GM12865 (cell line): ENCODE measurements at regions not wholly inside any gene's neighbourhood (a gene's known extent, or its start where the extent isn't known, plus 50 kb on each side); places are given as distances from the start of the nearest gene placed in this dataset.
"Not testable (repeated sequence)": the region's sequence is repeated elsewhere in the genome, so short reads cannot be mapped to it uniquely, and the experiment has no call there.

Source experiments
- DNase-seq: peaks from one replicate; pipeline ENCODE4 v3.0.0; 2010; ENCODE audit warnings: low read depth
- H3K4me3 ChIP-seq: 2 replicates; pipeline ENCODE4 v1.5.1; 2011; ENCODE audit warnings: mild to moderate bottlenecking, low read depth, low read length, control low read depth
- TF ChIP-seq, protein P1 (sequence below): IDR thresholded peaks from 2 replicates; pipeline ENCODE4 v1.5.1; 2011; ENCODE audit warnings: low read length, control low read depth, low read depth, inconsistent platforms; ENCODE audit not compliant: insufficient read depth; ENCODE audit errors: missing control alignments

DNA sequence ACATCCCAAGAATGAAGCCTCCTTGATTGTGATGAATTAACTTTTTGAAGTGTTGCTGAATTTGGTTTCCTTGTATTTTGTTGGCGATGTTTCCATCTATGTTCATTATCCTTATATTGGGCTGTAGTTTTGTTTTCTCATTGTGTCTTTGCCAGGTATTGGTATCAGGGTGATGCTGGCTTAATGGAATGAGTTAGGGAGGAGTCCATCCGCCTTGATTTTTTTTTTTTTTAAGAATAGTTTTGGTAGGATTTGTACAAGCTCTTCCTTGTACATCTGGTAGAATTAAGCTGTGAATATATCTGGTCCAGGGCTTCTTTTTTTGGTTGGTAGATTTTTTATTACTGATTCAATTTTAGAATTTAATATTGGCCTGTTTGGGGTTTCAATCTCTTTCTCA lies 166.1 kb upstream of the WDFY3 start:
- DNase-seq: no peak
- no peak overlapping the region for H3K4me3 ChIP-seq
- TF ChIP-seq, protein P1, sequence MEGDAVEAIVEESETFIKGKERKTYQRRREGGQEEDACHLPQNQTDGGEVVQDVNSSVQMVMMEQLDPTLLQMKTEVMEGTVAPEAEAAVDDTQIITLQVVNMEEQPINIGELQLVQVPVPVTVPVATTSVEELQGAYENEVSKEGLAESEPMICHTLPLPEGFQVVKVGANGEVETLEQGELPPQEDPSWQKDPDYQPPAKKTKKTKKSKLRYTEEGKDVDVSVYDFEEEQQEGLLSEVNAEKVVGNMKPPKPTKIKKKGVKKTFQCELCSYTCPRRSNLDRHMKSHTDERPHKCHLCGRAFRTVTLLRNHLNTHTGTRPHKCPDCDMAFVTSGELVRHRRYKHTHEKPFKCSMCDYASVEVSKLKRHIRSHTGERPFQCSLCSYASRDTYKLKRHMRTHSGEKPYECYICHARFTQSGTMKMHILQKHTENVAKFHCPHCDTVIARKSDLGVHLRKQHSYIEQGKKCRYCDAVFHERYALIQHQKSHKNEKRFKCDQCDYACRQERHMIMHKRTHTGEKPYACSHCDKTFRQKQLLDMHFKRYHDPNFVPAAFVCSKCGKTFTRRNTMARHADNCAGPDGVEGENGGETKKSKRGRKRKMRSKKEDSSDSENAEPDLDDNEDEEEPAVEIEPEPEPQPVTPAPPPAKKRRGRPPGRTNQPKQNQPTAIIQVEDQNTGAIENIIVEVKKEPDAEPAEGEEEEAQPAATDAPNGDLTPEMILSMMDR: no peak

DNA sequence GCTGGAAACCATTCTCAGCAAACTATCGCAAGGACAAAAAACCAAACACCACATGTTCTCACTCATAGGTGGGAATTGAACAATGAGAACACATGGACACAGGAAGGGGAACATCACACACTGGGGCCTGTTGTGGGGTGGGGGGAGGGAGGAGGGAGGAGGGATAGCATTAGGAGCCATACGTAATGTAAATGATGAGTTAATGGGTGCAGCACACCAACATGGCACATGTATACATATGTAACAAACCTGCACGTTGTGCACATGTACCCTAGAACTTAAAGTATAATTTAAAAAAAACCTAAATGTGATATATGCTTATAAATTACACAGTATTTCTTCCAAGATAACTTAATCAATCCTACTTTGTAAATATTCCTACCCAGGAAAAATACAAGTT lies 173.3 kb upstream of the WDFY3 start:
- not testable (repeated sequence) for H3K4me3 ChIP-seq, DNase-seq

DNA sequence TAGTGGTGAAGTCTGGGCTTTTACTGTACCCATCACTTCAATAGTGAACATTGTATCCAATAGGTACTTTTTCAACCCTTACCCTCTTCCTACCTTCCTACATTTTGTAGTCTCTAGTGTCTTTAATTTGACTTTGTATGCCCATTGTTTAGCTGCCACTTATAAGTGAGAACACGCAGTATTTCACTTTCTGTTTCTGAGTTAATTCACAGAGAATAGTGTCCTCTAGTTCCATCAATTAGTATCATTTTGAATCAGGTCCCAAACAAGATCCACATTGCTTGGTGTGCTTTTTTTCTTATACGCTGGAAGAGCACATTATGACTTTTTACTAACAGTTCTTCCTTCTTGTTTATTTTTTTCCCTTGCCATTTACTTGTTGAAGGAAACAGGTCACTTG lies 176.0 kb upstream of the WDFY3 start:
- TF ChIP-seq, protein P1: no peak
- no peak for DNase-seq
- no peak overlapping the region for H3K4me3 ChIP-seq

DNA sequence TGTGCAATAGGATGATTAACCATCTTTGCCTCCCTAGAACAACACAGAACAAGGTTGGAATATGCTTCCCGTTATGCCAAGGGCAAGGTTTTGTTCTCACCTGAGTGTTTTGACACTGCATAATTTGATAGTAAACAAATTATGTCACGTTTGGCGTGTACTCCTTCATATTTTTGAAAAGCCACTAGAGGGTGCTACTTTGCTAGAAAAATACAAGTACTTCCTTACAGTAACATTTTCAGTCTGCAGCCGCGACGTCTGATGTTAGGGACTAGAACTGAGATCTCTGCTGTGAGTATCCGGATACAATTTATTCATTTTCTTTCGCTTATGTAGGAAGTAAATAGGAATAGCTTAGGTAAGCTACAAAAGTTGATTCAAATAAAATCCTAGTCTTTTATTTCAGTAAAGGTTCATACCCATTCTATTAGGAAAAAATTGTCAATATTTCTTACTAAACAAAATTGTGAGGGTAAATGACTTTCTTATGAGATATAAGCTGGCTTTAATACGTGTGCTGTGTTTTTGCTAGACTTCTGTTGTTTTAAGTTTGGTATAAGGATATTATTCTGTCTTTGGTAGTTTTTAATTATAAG lies 181.1 kb upstream of the WDFY3 start:
- no peak overlapping the region for H3K4me3 ChIP-seq
- TF ChIP-seq, protein P1: peak; percentile 46
- DNase-seq: peak; percentile 67

- no peak overlapping the region for H3K4me3 ChIP-seq
- TF ChIP-seq, protein P1: no peak
- no peak for DNase-seq
Observed at GRCh38 chr4:85149676-85150075, 183.2 kb upstream of the WDFY3 start.

DNA sequence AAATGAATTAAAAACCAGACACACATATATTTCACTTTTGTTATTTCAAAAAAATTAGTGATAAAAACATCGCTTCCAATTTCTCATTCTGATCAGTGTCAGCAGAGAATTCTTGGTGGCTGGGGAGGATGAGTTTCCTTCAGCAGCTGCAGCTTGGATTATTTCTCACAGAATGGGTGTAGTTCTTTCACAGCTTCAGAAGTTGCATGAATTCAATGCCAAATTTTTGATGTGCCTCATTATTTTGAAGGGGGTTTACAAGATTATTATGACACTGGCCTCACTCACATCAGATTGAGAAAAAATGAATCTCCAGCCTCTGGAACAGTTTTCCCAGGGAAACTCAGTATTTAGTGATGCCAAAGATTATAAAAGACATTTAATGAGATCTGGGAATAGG lies 184.9 kb upstream of the WDFY3 start:
- TF ChIP-seq, protein P1: no peak
- DNase-seq: no peak
- no peak overlapping the region for H3K4me3 ChIP-seq

GRCh38 chr4:85151786-85152185 lies 185.3 kb upstream of the WDFY3 start:
- DNase-seq: no peak
- H3K4me3 ChIP-seq: no peak overlapping the region
- TF ChIP-seq, protein P1: no peak

DNA sequence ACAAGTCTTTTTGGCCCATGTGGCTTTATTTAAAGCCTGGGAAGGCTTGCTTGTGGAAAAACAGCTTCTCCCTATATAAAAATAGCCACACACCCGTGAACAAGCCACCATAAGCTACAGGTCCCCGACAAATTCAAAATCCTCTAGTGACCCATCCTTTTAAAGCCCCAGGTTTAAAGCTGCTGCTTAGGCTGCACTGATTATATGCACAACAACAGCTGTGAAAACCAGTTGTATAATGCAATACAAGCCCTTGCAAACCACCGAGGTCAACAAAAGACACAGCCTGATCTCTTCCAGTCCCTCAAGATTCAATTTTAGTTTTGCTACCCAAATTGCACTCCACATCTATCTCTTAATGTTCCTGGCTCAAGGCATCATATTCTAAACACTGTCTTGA lies 186.0 kb upstream of the WDFY3 start:
- no peak overlapping the region for H3K4me3 ChIP-seq
- TF ChIP-seq, protein P1: no peak
- no peak for DNase-seq
